K562 (cell line): ENCODE measurements at regions not wholly inside any gene's neighbourhood (a gene's known extent, or its start where the extent isn't known, plus 50 kb on each side); places are given as distances from the start of the nearest gene placed in this dataset.

Experiments used
- ATAC-seq: fragments of 200-7000 bp; cut with Tn5 transposase; 3 replicates; pipeline ENCODE4 v1.9.1; 2020; ENCODE audit warnings: moderate library complexity
- BruUV-seq: library from RNA; stranded (reverse); fragments of 400-500 nt; replicated peaks from 2 replicates; lab custom pipeline; 2021; lab: Mats Ljungman, UMichigan
- CTCF ChIA-PET: fragments of 300-600 bp; formaldehyde crosslinking; extraction: SDS; loops from one replicate; lab custom pipeline; 2021; ENCODE audit warnings: low intra/inter-chr PET ratio; lab: Yijun Ruan, JAX
- POLR2A ChIA-PET: fragments of 300-600, 350-650 bp; sonication (Branson Sonifier 250); formaldehyde crosslinking; extraction: SDS; loops from one replicate; lab custom pipeline; 2021; ENCODE audit warnings: antibody characterized with exemption, inconsistent platforms; lab: Yijun Ruan, JAX
- DNase-seq, 4 experiments: peaks; one replicate each; pipeline versions ENCODE4 v3.0.0 to v3.0.0-alpha.2; 2011 to 2018; ENCODE audit warnings: low spot score in 3 of 4, mixed read lengths in 3 of 4; ENCODE audit errors: extremely low read depth in 1 of 4
- FAIRE-seq: peaks from 2 replicates; lab custom pipeline; 2011; peaks lifted over from hg19 to GRCh38; lab: Jason Lieb, UNC
- H2AFZ ChIP-seq: 2 replicates; pipeline ENCODE4 v1.6.0; 2011; ENCODE audit warnings: low read depth, low read length, control low read depth, inconsistent platforms
- H3K27ac ChIP-seq: fragments of 200-600 bp; 3 replicates; pipeline ENCODE4 v1.8.0; 2011; ENCODE audit warnings: low read depth, mild to moderate bottlenecking, control low read depth, inconsistent platforms, low read length, moderate library complexity, mixed read lengths; ENCODE audit errors: extremely low read depth
- H3K27me3 ChIP-seq, 2 experiments: fragments of 300-600 bp in 1 of 2; 2 replicates in 1 of 2; 3 replicates in 1 of 2; pipeline versions ENCODE4 v1.6.0 to v1.8.0; 2011; ENCODE audit warnings: inconsistent platforms in 2 of 2, low read length in 2 of 2, mild to moderate bottlenecking in 1 of 2, mixed read lengths in 1 of 2, moderate library complexity in 1 of 2; ENCODE audit not compliant: control insufficient read depth in 2 of 2, insufficient read depth in 2 of 2
- H3K36me3 ChIP-seq: fragments of 300-600 bp; 3 replicates; pipeline ENCODE4 v1.8.0; 2011; ENCODE audit warnings: mild to moderate bottlenecking, low read length, inconsistent platforms; ENCODE audit not compliant: control insufficient read depth, insufficient read depth
- H3K4me1 ChIP-seq, 2 experiments: fragments of 200-600 bp in 1 of 2; replicated peaks in 1 of 2; 2 replicates in 1 of 2; 3 replicates in 1 of 2; pipeline versions ENCODE4 v1.5.1 to v1.8.0; 2011; ENCODE audit warnings: inconsistent platforms in 2 of 2, low read length in 2 of 2, mild to moderate bottlenecking in 1 of 2, mixed read lengths in 1 of 2, moderate library complexity in 1 of 2; ENCODE audit not compliant: control insufficient read depth in 2 of 2, insufficient read depth in 2 of 2
- H3K4me2 ChIP-seq: 2 replicates; pipeline ENCODE4 v1.6.1; 2011; ENCODE audit warnings: low read length, control low read depth, inconsistent platforms, mixed read lengths; ENCODE audit not compliant: insufficient read depth
- H3K4me3 ChIP-seq: fragments of 200-600 bp; sonication (generic), shearing (Covaris generic); 2 replicates; pipeline ENCODE4 v1.5.1; 2016; ENCODE audit warnings: control low read depth, inconsistent platforms
- H3K79me2 ChIP-seq: fragments of 200-600 bp; 3 replicates; pipeline ENCODE4 v1.8.0; 2011; ENCODE audit warnings: low read length, inconsistent platforms; ENCODE audit not compliant: control insufficient read depth, insufficient read depth
- H3K9ac ChIP-seq, 2 experiments: 2 replicates each; pipeline versions ENCODE4 v1.6.0 to v1.6.1; 2011; ENCODE audit warnings: low read depth in 2 of 2, low read length in 2 of 2, control low read depth in 1 of 2, inconsistent platforms in 1 of 2, mild to moderate bottlenecking in 1 of 2, mixed read lengths in 1 of 2; ENCODE audit not compliant: insufficient read depth in 1 of 2
- H3K9me1 ChIP-seq: one replicate; pipeline ENCODE4 v1.6.0; 2011; ENCODE audit warnings: inconsistent platforms, mild to moderate bottlenecking, low read length, moderate library complexity; ENCODE audit not compliant: control insufficient read depth, insufficient read depth
- H3K9me3 ChIP-seq: replicated peaks from 2 replicates; pipeline ENCODE4 v1.5.1; 2011; ENCODE audit warnings: low read depth, low read length, inconsistent platforms; ENCODE audit not compliant: control insufficient read depth, insufficient read depth
- H4K20me1 ChIP-seq: replicated peaks from 2 replicates; pipeline ENCODE4 v1.6.1; 2011; ENCODE audit warnings: low read length, inconsistent platforms, mixed read lengths; ENCODE audit not compliant: control insufficient read depth, insufficient read depth
- BMI1 ChIP-seq: fragments of 150-350 bp; IDR thresholded peaks from 2 replicates; pipeline ENCODE4 v1.6.1; 2014; ENCODE audit warnings: low read length
- HMG20A ChIP-seq: fragments of 450-650 bp; formaldehyde crosslinking; conservative IDR thresholded peaks from 2 replicates; pipeline ENCODE4 v1.4.0; 2020; ENCODE audit warnings: mild to moderate bottlenecking, mixed read lengths
- KLF1 ChIP-seq: fragments of 450-650 bp; IDR thresholded peaks from 2 replicates; pipeline ENCODE4 v1.6.1; 2016; ENCODE audit warnings: missing genetic modification characterization, missing compliant biosample characterization
- MAFG ChIP-seq: fragments of 450-650 bp; conservative IDR thresholded peaks from 2 replicates; pipeline ENCODE4 v1.6.1; 2016; ENCODE audit warnings: missing genetic modification characterization, missing compliant biosample characterization
- RCOR1 ChIP-seq, 2 experiments: IDR thresholded peaks; 2 replicates each; pipeline ENCODE4 v1.6.1; 2012; ENCODE audit warnings: low read depth in 2 of 2, low read length in 2 of 2, borderline replicate concordance in 1 of 2, improper control_type of control experiment in 1 of 2
- RHOXF2B ChIP-seq: fragments of 250-450 bp; sonication (Bioruptor Pico); conservative IDR thresholded peaks from 2 replicates; pipeline ENCODE4 v1.5.1; 2021
- U2AF1 ChIP-seq: fragments of 200-400 bp; formaldehyde crosslinking; optimal IDR thresholded peaks from 2 replicates; pipeline ENCODE3; 2017; ENCODE audit warnings: mild to moderate bottlenecking, low read depth, low read length, moderate library complexity
- WGBS: fragments of 100-300 bp; shearing (Covaris generic); methylation state at CpG from one replicate; pipeline ENCODE4 v1.1.6; 2016; ENCODE audit warnings: low coverage, mixed read lengths; ENCODE audit not compliant: insufficient coverage; ENCODE audit errors: missing lambda C conversion rate; 5-methylcytosine and 5-hydroxymethylcytosine counted together
- in situ Hi-C: fragments of 300-500 bp; cut with MboI; formaldehyde crosslinking; loops from 4 replicates; pipeline ENCODE4 v1.15.0; 2018; ENCODE audit warnings: inconsistent platforms, mixed read lengths
- intact Hi-C: fragments of 100-400 bp; cut with micrococcal nuclease; formaldehyde crosslinking; loops from 2 replicates; pipeline ENCODE4 v1.14.2; 2022

DNA sequence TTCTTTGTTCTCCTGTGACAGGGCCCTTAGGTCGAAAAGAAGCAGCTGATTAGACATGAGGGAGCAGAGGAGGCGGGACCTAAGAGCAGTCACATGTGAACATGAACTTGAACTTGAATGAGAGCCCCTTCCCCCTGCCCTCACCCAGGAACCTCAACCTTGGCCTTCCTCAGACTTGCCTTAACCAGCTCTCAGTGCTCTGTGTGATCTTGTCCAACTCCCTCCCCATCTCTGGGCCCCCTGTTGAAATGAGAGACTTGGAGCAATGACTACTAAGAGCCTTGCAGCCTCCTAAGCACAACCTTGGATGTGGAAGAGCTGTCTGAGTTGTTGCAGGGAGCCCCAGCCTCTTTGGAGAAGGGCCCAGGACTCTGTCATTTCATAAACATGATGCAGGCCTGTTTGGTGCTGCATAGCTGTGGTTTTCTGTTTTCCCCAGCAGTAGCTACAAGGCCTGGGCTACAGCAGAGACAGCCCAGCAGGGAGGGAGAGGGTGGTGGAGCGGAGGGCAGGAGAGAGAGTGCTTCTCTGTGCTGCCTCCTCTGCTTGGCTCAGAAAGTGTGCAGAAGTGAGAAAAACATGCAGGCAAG lies 123.9 kb upstream of the ZMIZ1 start:
- H3K9ac ChIP-seq: no peak overlapping the region
- intact Hi-C loops: no loop called here
- H3K27ac ChIP-seq: no peak overlapping the region
- H3K4me2 ChIP-seq: no peak overlapping the region
- H2AFZ ChIP-seq: no peak overlapping the region
- DNase-seq (no peak), ATAC-seq (no peak), FAIRE-seq (no peak)
- BruUV-seq: no TSS peak
- H3K27me3 ChIP-seq: peaks cover 3 to 60% of the 10 kb centered on the region in 2 experiments; a peak in 4 of 5 replicates
- no peaks in the 10 kb centered on the region for H3K79me2 ChIP-seq
- WGBS: 0% methylated on average over 3 of the region's 3 CpGs
- ChIA-PET CTCF (no interaction called here), POLR2A (interaction anchor here (0.7 to 2.0 kb wide), 3 partner anchors 18 to 619 kb away, joined by 3 to 14 read pairs (median 4); no protein-coding TSS in a partner anchor)
- H3K9me3 ChIP-seq: no peaks in the 10 kb centered on the region
- in situ Hi-C loops: no loop called here
- 0 out of 2 replicates have a peak, but pooled peaks cover 4% of the 10 kb centered on the region for H4K20me1 ChIP-seq
- no peaks in the 10 kb centered on the region for H3K4me1 ChIP-seq
- no peaks in the 10 kb centered on the region for H3K9me1 ChIP-seq
- no peak for TF ChIP-seq KLF1 (tag)
- no peak for TF ChIP-seq RHOXF2B (CRISPR knock-in tag)
- no peak for TF ChIP-seq HMG20A (CRISPR knock-in tag)
- TF ChIP-seq RCOR1 (IDR thresholded peaks at IDR 0.05; ENCODE audit: borderline replicate concordance in 1 of 2, low read depth in 2 of 2, low read length in 2 of 2): no peak
- no peak for TF ChIP-seq U2AF1
- TF ChIP-seq MAFG (tag): no peak
- TF ChIP-seq BMI1: no peak
- no peak overlapping the region for H3K4me3 ChIP-seq
- H3K36me3 ChIP-seq: no peaks in the 10 kb centered on the region
